B cell (primary cell): ENCODE measurements at regions not wholly inside any gene's neighbourhood (a gene's known extent, or its start where the extent isn't known, plus 50 kb on each side); places are given as distances from the start of the nearest gene placed in this dataset.

Experiments
- ATAC-seq: fragments of 200-7000 bp; cut with Tn5 transposase; one replicate; pipeline ENCODE4 v1.10.0; 2021; ENCODE audit warnings: low read depth, mild to moderate bottlenecking, moderate number of reproducible peaks, moderate library complexity
- CTCF ChIA-PET: fragments of 350-600 bp; sonication (Branson Sonifier 250); formaldehyde crosslinking; loops from one replicate; lab custom pipeline; 2021; ENCODE audit warnings: antibody characterized with exemption, inconsistent platforms; lab: Charles Lee
- POLR2A ChIA-PET: fragments of 350-600 bp; sonication (Branson Sonifier 250); formaldehyde crosslinking; loops from one replicate; lab custom pipeline; 2021; ENCODE audit warnings: antibody characterized with exemption; lab: Charles Lee
- DNase-seq: peaks from one replicate; pipeline ENCODE4 v3.0.0; 2013
- H2AFZ ChIP-seq: 2 replicates; pipeline ENCODE4 v1.6.1; 2012; ENCODE audit warnings: mild to moderate bottlenecking, low read depth, low read length; ENCODE audit not compliant: insufficient read depth, poor library complexity, severe bottlenecking
- H3K27ac ChIP-seq, 2 donors: 1 replicate in 1 of 2; 2 replicates in 1 of 2; pipeline ENCODE4 v1.5.1; 2012 to 2013; ENCODE audit warnings: low read length in 2 of 2, mild to moderate bottlenecking in 2 of 2, moderate library complexity in 1 of 2
- H3K27me3 ChIP-seq, 4 experiments: fragments of 200-600 bp in 1 of 4; sonication (generic) in 1 of 4; replicated peaks in 1 of 4; 1 replicate in 2 of 4; 2 replicates in 2 of 4; pipeline versions ENCODE4 v1.6.1 to v1.7.0; 2013 to 2016; ENCODE audit warnings: low read length in 3 of 4, mild to moderate bottlenecking in 2 of 4, mixed read lengths in 1 of 4, moderate library complexity in 1 of 4; ENCODE audit not compliant: insufficient read depth in 4 of 4, control insufficient read depth in 3 of 4; ENCODE audit errors: control extremely low read depth in 1 of 4
- H3K36me3 ChIP-seq, 2 experiments: replicated peaks in 1 of 2; 1 replicate in 1 of 2; 2 replicates in 1 of 2; pipeline versions ENCODE4 v1.6.1 to v1.7.1; 2013; ENCODE audit warnings: low read length in 1 of 2; ENCODE audit not compliant: insufficient read depth in 2 of 2, control insufficient read depth in 1 of 2; ENCODE audit errors: control extremely low read depth in 1 of 2, extremely low read depth in 1 of 2
- H3K4me1 ChIP-seq, 2 donors: fragments of 200-600 bp in 1 of 2; sonication (generic) in 1 of 2; 1 replicate in 1 of 2; 2 replicates in 1 of 2; pipeline versions ENCODE4 v1.5.1 to v1.6.1; 2013 to 2017; ENCODE audit warnings: low read length in 2 of 2; ENCODE audit not compliant: control insufficient read depth in 2 of 2, insufficient read depth in 2 of 2
- H3K4me2 ChIP-seq: replicated peaks from 2 replicates; pipeline ENCODE3; 2012; ENCODE audit warnings: mild to moderate bottlenecking, low read depth, low read length; ENCODE audit not compliant: poor library complexity, severe bottlenecking
- H3K4me3 ChIP-seq, 5 experiments: fragments of 200-600 bp in 1 of 5; sonication (generic) in 1 of 5; 1 replicate in 3 of 5; 2 replicates in 2 of 5; pipeline versions ENCODE4 v1.5.1 to v1.7.0; 2011 to 2016; ENCODE audit warnings: low read length in 4 of 5, mild to moderate bottlenecking in 4 of 5, low read depth in 2 of 5, control low read depth in 1 of 5, moderate library complexity in 1 of 5; ENCODE audit not compliant: insufficient read depth in 1 of 5; ENCODE audit errors: control extremely low read depth in 1 of 5, extremely low read depth in 1 of 5
- H3K79me2 ChIP-seq: fragments of 200-600 bp; sonication (generic); one replicate; pipeline ENCODE4 v1.6.0; 2016; ENCODE audit warnings: low read length; ENCODE audit not compliant: control insufficient read depth, insufficient read depth
- H3K9ac ChIP-seq: fragments of 200-600 bp; sonication (generic); 2 replicates; pipeline ENCODE4 v1.6.1; 2017; ENCODE audit warnings: mild to moderate bottlenecking, low read length, moderate library complexity
- H3K9me3 ChIP-seq, 3 donors: one replicate each; pipeline versions ENCODE4 v1.6.1 to v1.7.1; 2013; ENCODE audit warnings: low read length in 2 of 3; ENCODE audit not compliant: control insufficient read depth in 2 of 3, insufficient read depth in 1 of 3; ENCODE audit errors: control extremely low read depth in 1 of 3
- H4K20me1 ChIP-seq: 2 replicates; pipeline ENCODE4 v1.6.0; 2012; ENCODE audit warnings: mild to moderate bottlenecking, low read length; ENCODE audit not compliant: insufficient read depth, control insufficient read depth, poor library complexity, severe bottlenecking
- H3K27ac Mint-ChIP-seq: one replicate; pipeline ENCODE4 v1.8.0; 2021; ENCODE audit warnings: mixed read lengths
- H3K27me3 Mint-ChIP-seq: one replicate; pipeline ENCODE4 v1.8.0; 2021; ENCODE audit warnings: mixed read lengths
- H3K4me1 Mint-ChIP-seq: one replicate; pipeline ENCODE4 v1.8.0; 2021; ENCODE audit warnings: mixed read lengths
- H3K4me3 Mint-ChIP-seq: one replicate; pipeline ENCODE4 v1.8.0; 2021; ENCODE audit warnings: mixed read lengths
- H3K9me3 Mint-ChIP-seq: one replicate; pipeline ENCODE4 v1.8.0; 2022; ENCODE audit warnings: mixed read lengths; ENCODE audit not compliant: insufficient read depth
- EZH2 ChIP-seq: IDR thresholded peaks from 2 replicates; pipeline ENCODE4 v1.6.1; 2012; ENCODE audit warnings: borderline replicate concordance, low read depth, mild to moderate bottlenecking, moderate library complexity, low read length; ENCODE audit not compliant: insufficient read depth, poor library complexity, severe bottlenecking
- WGBS: methylation state at CpG from one replicate; pipeline ENCODE4 v1.1.5; 2013; ENCODE audit warnings: missing lambda C conversion rate; ENCODE audit not compliant: insufficient coverage; 5-methylcytosine and 5-hydroxymethylcytosine counted together
- intact Hi-C: fragments of 100-400 bp; cut with micrococcal nuclease; formaldehyde crosslinking; loops from one replicate; pipeline ENCODE4 v1.10.0; 2022
- TF ChIP-seq, protein P1 (sequence below): fragments of 200-600 bp; IDR thresholded peaks from one replicate; pipeline ENCODE4 v1.8.0; 2022; ENCODE audit warnings: antibody characterized with exemption, mild to moderate bottlenecking

DNA sequence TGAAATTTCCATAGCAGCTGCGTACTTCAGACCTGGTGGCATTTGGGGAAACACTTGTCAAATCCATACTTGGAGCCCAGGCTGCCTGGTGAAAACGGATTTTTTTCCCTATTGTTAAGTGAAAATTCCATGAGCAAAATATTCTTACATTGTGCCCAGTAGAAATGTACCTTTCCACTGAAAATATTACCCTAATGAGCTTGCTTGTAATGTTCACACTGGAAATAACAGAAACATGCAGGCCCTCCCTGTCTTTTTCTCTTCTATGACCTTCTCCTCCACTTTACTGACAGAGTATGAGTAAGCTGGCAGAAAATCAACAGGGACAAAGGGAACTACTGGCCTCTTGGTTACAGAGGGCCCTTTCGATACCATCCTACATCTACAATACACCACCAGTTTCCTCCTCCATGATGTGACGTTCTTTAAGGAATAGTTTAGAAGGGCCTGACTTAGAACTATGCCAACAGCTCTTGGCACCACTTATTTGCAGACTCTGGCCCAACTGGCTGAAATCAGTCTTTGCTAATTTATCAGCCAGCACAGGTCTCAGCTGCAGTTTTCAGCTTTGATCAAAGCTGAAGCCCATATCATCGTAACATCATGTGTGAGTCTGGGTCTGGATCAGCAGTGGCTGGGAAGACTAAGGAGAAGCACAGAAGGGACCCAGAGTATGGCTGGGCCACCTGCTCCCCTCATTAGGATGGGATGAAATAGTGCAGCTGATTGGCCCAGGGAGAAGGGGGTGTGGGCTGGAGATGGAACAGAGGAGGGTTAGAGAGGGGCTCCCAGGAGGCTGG lies 272.2 kb upstream of the ID2 start:
- Mint-ChIP-seq H3K27ac (no peak overlapping the region), H3K9me3 (no peaks in the 10 kb centered on the region), H3K4me3 (no peak overlapping the region), H3K4me1 (peaks cover 8% of the 10 kb centered on the region), H3K27me3 (peaks cover 32% of the 10 kb centered on the region)
- Histone ChIP-seq H3K27ac (no peak overlapping the region), H4K20me1 (no peaks in the 10 kb centered on the region), H2AFZ (no peak overlapping the region), H3K9me3 (no peaks in the 10 kb centered on the region), H3K27me3 (peaks cover 0 to 11% (median 2%) of the 10 kb centered on the region in 4 experiments), H3K79me2 (no peaks in the 10 kb centered on the region), H3K9ac (no peak overlapping the region), H3K36me3 (no peaks in the 10 kb centered on the region), H3K4me1 (peaks cover 0 to 4% of the 10 kb centered on the region in 2 donors), H3K4me3 (no peak overlapping the region), H3K4me2 (no peak overlapping the region)
- CTCF ChIA-PET: no interaction called here
- 83% methylated on average over 2 of the region's 5 CpGs for WGBS
- DNase-seq: no peak
- TF ChIP-seq EZH2: no peak
- TF ChIP-seq, protein P1, sequence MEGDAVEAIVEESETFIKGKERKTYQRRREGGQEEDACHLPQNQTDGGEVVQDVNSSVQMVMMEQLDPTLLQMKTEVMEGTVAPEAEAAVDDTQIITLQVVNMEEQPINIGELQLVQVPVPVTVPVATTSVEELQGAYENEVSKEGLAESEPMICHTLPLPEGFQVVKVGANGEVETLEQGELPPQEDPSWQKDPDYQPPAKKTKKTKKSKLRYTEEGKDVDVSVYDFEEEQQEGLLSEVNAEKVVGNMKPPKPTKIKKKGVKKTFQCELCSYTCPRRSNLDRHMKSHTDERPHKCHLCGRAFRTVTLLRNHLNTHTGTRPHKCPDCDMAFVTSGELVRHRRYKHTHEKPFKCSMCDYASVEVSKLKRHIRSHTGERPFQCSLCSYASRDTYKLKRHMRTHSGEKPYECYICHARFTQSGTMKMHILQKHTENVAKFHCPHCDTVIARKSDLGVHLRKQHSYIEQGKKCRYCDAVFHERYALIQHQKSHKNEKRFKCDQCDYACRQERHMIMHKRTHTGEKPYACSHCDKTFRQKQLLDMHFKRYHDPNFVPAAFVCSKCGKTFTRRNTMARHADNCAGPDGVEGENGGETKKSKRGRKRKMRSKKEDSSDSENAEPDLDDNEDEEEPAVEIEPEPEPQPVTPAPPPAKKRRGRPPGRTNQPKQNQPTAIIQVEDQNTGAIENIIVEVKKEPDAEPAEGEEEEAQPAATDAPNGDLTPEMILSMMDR: no peak
- no peak for ATAC-seq
- POLR2A ChIA-PET: interaction anchor here (0.6 kb wide), 1 partner anchor 272 kb away, joined by 3 read pairs; the partner anchor contains the start of gene ID2
- intact Hi-C loops: no loop called here

DNA sequence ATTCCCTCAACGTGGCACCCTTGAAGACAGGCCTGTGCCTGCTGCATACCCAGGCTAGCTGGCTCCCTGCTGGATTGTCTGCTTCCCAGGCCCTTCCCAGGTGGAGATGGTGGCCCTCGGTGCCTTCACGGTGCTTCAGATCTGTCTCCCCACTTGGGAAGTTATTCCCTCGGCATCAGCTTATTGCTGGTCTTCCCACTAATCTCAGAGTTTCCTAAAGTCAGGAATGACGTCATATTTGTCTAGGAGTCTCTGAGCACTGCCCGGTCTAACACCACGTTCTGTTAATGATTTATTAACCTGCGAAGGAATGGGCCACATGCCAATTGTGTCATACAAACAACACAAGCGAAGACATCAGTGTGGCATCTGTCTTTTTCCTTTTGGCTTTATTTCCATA lies 269.8 kb upstream of the ID2 start:
- no peak for TF ChIP-seq EZH2
- H3K27me3 ChIP-seq: peaks cover 0 to 14% (median 3%) of the 10 kb centered on the region in 4 experiments
- no peaks in the 10 kb centered on the region for H3K9me3 Mint-ChIP-seq
- peaks cover 0 to 4% of the 10 kb centered on the region in 2 donors for H3K4me1 ChIP-seq
- no peaks in the 10 kb centered on the region for H3K36me3 ChIP-seq
- H3K9ac ChIP-seq: no peak overlapping the region
- H3K27ac Mint-ChIP-seq: no peak overlapping the region
- ChIA-PET CTCF (no interaction called here), POLR2A (no interaction called here)
- H3K27ac ChIP-seq: no peak overlapping the region
- peaks cover 37% of the 10 kb centered on the region for H3K27me3 Mint-ChIP-seq
- no peak overlapping the region for H3K4me3 Mint-ChIP-seq
- DNase-seq: no peak
- 95% methylated on average over 8 of the region's 9 CpGs for WGBS
- no peak overlapping the region for H3K4me3 ChIP-seq
- intact Hi-C loops: no loop called here
- H4K20me1 ChIP-seq: no peaks in the 10 kb centered on the region
- H3K9me3 ChIP-seq: no peaks in the 10 kb centered on the region
- no peak for ATAC-seq
- peaks cover 8% of the 10 kb centered on the region for H3K4me1 Mint-ChIP-seq
- no peak overlapping the region for H2AFZ ChIP-seq
- no peaks in the 10 kb centered on the region for H3K79me2 ChIP-seq
- no peak overlapping the region for H3K4me2 ChIP-seq
